ENCODE measurements at regions not wholly inside any gene's neighbourhood (a gene's known extent, or its start where the extent isn't known, plus 50 kb on each side); places are given as distances from the start of the nearest gene placed in this dataset.

GRCh38 chr1:59133997-59134396 is 162.9 kb upstream of the FGGY start:
- no peak for DNase-seq

DNA sequence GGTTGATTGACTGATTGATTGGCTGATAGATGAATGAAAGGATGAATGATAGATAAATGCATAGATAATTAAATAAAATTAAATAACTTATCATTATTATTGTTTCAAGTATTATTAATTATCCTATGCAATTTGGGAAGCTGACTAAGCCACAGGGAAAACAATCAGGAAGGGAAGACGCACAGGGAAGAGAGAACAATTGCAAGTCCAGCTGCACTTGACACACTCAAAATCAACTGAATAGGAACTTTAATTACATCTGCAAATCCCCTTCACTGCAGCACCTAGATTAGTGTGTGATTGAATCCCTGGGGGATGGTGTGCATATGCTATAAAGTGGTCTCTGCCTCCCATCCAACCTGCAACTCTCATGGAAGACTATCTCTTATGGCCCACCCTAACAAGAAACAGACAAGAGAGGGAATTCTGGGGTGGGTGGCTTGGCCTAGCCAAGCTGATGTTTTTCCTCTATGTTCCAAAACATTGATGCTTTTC is 161.1 kb upstream of the FGGY start:
- peak; percentile 32 for DNase-seq

DNA sequence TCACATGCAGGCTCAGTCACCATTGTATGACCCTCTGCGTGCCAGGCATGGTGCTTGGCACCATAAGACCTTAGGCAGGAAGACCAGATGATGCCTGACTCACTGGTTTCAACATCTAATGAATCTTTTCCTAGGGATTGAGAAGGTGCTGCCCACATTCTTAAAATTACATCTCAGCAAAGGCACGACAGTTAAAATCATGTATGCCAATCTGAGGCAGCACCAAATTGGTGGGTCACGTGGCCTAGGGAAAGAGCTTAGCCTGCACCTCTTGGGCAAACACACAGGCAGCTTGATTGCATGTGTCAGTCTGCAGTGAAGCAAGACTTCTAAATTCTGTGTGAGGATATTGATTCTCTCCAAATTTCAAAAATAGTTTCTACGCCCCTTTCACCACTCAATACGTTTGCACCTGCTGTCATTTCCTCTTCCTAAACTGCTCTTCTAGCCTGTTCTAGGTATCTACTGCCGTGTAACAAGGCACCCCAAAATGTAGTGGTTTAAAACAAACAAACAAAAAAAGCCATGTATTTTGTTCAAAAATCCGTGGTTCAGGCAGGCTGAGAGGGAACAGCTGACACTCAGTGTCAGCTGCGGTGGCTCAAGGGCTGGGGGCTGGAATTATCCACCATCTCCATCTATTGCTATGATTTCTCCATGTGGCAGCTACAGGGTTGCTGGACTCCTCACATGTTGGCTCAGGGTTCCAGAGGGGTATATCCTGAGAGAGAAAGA is 160.2 kb upstream of the FGGY start:
- DNase-seq: no peak

GRCh38 chr1:59137276-59137615 is 159.6 kb upstream of the FGGY start:
- no peak for DNase-seq

GRCh38 chr1:59137968-59138367 is 158.9 kb upstream of the FGGY start:
- DNase-seq: no peak

GRCh38 chr1:59138402-59138801 is 158.5 kb upstream of the FGGY start:
- DNase-seq: no peak

DNA sequence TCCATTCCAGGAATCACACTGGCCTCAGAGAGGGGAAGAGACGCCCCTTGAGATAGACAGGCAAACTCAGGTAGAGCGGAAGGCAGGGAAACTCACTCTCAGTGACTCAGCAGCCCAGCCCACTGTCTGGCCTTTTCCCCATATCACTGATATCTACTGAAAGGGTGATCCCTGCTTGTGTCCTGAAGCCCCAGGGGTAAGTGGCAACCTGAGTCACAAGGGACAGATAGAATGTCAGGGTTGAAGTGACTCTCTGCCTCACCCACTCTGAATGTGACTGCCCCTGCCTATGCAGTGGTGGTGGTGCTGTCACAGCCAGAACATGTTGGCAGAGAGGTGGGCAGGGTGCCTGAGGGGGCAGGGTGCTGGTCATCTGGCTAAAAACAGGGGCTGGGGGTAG is 157.5 kb upstream of the FGGY start:
- DNase-seq: no peak

- no peak for DNase-seq
Observed at GRCh38 chr1:59141267-59141863, 155.5 kb upstream of the FGGY start.

DNA sequence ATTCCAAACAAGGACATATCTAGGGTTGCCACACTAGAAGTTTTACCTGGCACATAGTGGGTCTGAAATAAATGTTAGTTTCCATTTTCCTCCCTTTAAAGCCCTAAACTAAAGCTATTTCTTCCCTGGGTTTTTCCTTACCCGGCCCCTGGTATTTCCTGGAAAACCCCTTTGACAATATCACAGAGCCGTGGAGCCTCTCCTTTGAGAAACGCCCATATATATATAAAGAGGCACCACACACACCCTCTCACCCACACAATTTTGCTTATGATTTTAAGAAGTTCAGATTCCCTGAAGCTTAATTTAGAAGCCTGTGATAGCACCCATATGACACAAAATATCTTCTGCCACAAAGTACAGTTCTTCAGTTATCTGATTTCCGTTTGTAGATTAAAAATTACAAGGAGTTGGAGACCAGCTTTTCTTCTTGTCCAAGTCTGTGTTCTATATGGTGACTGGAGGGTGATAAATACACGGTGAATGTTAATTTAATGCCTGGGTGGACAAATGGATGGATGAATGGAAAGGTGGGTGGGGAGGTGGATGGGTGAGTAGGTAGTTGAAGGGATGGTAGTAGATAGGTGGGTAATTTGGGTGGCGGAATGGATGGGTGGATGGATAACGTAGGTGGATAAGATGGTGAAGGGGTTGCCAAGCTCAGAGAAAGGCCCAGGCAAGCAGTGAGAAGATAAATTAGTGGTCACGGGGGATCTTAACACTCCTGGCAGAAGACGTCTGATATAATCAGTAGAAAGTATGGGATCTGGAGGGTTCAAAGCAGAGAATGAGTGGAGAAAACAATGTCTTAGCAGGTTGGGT is 154.4 kb upstream of the FGGY start:
- DNase-seq: no peak

- no peak for DNase-seq
Observed at GRCh38 chr1:59143133-59143487, 153.8 kb upstream of the FGGY start.

DNA sequence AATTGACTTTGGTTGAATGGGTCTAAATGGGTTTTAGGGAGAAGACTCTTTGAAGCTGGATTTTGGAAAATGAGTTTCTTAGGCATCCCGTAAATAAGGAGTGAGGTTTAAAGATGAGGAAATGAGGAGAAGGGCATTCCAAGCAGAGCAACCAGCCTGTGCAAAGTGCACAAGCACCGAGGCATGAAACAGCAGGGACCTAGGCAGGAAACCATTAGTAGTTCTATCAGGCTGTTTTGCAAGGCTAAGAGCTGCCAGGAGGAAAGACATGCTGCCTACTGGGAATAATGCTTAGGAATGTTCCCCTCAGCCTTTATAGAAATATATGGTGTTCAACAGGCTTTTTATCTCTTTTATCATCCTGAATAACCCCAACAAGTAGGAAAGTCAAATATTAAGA is 153.1 kb upstream of the FGGY start:
- no peak for DNase-seq

DNA sequence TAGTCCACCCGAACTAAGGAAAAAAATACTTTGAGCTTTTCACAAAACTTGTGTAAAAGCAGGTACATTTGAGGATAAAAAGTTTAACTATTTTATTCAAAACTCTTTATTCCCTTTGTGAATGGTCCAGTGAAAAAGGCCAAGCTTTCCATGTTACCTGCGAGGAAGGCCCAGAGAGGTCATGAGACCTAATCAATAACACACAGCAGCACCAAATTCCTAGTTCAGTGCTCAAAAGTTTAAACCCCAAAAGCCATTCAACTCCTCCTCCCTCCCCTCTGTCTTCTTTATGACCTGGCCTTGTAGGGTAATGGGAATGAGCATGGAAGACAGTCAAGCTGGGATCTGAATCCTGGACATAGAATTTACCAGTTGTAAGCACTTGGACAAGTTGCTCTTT is 151.9 kb upstream of the FGGY start:
- DNase-seq: no peak

GRCh38 chr1:59146056-59146455 is 150.8 kb upstream of the FGGY start:
- DNase-seq: no peak

DNA sequence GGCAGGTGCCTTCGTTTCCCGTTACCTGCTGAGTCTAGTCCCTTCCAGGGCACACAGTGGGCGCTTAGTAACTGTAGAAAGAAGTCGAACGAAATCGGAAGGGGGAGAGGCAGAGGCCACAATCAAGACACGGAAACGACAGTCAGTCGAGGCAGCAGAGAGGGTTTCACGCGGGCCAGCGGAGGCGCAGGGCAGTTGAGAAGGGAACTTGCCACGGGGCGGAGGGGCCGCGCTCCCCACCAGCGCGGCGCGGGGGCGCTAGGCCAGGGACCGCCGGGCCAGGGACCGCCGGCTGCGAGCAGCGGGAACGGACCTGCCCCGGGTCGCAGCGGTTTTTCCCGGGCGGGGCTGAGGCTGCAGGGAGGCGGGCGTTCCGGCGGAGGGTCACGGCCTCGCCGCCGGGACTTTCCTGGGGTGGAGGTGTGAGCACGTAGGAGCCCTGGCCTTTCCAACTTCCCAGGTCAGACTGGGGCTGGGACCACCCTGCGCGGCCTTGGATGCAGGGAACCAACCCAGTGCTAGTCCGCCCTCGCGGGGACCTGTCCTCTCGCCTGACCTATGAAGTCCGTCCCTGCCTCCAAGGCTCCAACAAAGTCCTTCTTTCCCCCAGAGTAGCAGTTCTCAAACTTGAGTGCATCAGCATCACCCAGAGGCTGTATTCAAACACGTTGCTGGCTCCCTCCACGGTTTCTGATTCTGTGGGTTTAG is 150.1 kb upstream of the FGGY start:
- no peak for DNase-seq

DNA sequence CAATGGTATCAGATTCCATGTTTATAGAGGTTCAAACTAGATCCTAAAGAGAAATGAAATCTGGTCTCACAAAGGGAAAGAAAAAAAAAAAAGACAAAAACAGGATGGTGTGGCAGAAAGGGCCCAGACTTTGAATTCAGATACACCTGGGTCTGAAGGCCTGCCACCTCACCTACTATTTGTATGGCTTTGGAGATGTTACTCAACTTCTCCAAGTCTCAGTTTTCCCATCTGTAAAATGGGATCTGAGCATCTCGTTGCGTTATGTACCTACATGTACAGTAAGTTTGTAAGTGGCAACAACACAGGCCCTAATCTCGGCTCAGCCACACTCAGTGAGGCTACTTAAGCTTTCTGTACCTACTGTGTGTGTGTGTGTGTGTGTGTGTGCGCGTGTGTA is 147.5 kb upstream of the FGGY start:
- no peak for DNase-seq

DNA sequence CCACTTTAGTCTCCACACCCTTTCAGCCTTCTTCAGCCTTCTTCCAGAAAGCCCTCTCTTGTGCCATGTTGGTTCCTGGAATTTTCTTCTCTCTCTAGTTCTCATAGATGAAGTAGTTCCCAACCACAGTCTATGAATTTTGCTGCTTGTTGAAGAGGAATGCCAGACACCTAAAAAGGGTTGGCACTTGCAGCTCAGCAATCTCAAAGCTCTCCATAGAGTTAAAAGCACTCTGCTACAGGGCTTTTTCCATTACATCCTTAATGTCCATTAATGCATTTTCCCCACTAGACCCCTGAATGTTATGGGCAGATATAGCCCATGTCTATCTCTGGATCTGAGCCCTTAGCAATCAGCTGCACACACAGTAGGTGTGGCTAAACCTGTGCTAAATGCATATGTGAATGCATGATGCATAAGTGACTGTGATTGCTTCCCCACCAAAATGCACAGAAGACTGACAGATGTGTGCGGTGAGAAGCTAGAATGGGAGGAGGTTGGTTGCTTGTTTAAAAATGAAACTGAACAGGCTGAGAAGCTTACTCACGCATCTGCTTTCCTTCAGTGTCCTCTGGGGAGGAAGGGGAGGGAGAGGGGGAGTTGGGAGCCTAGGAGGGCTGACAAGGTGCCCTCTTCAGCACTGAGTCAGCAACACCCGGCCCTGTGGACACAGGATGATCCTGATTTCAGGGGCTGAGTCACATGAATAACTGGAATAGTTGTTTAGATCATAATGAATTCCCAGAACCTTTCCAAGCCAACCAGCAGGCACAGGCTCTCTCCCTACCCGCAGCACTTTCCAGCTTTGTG is 146.1 kb upstream of the FGGY start:
- peak; percentile 69 for DNase-seq

DNA sequence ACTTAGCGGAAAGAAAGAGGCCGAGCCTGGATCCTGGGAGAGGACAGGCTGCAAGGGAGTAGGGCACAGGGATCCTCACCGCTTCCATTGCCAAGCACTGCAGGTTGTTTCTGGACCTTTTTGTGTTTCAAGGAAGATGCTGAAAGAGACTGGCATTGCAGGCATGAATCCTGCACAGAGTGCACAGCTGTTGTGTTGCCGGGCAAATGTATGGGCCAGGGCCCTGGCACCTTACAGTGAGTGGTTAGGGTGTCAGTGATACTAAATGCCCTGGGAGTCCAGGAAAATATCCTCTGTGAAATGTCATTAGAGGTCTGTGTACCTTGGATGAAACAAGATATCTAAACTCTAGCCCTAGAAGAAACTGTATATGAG is 145.5 kb upstream of the FGGY start:
- no peak for DNase-seq

DNA sequence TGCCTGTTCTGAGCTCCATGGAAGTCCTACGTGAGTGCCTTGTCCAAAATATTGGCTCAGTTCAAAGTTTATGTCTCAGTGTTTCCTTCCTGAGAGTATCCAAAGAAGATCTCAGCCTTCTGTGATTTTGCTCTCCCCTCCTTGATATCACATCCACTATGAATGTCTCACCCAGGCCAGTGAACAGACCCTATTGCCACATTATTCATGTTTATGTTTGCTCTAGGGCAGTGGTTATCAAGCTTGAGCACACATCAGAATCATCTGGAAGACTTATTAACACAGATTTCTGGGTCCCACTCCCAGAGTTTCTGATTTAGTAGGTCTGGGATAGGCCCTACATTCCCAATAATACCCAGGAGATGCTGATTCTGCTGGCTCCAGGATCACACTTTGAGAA is 145.0 kb upstream of the FGGY start:
- DNase-seq: no peak

GRCh38 chr1:59152511-59152910 is 144.4 kb upstream of the FGGY start:
- no peak for DNase-seq

DNA sequence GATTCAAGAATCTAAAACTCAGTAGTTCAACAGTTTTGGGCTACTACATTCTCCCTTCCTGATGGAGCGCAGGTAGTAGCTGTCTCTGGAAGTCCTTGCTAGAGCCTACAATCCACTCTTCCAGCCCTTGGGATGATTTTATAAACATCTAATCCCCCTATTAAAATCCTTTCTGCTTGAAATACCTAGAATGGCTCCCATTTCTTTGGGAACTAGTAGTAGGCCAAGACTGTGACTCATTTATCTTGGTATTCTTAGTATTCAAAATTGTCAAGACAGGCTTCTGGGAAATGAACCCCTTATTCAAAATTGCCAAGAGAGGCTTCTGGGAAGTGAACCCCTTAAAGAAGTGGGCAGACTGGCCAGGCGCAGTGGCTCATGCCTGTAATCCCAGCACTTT is 142.5 kb upstream of the FGGY start:
- DNase-seq: no peak

DNA sequence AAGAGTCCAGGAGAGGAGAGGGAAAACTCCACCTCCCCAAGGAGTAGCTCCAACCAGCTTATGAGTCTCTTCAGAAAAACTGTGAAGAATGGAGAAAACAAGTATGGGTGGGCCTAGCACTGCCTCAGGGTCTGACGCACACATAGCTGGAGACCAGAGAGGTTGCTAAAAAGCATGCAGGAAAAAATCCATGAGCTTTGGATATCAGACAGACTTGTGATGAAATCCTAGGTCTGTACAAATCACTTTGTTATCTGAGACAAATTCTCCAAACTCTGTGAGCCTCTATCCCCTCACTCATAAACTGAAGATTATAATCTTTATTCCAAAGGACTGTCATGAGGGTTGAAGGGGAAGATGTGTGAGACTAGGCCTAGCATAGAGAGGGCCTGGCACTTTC is 141.5 kb upstream of the FGGY start:
- DNase-seq: no peak

GRCh38 chr1:59156051-59156450 is 140.8 kb upstream of the FGGY start:
- no peak for DNase-seq

Measured in NCI-H82 (cell line).